GM19351 (cell line): ENCODE measurements at regions not wholly inside any gene's neighbourhood (a gene's known extent, or its start where the extent isn't known, plus 50 kb on each side); places are given as distances from the start of the nearest gene placed in this dataset.

ENCODE experiments used
- ATAC-seq: cut with Tn5 transposase; IDR thresholded peaks from one replicate; pipeline ENCODE4 v1.9.1; 2021; ENCODE audit warnings: mild to moderate bottlenecking, moderate library complexity; ENCODE audit not compliant: unreplicated experiment

DNA sequence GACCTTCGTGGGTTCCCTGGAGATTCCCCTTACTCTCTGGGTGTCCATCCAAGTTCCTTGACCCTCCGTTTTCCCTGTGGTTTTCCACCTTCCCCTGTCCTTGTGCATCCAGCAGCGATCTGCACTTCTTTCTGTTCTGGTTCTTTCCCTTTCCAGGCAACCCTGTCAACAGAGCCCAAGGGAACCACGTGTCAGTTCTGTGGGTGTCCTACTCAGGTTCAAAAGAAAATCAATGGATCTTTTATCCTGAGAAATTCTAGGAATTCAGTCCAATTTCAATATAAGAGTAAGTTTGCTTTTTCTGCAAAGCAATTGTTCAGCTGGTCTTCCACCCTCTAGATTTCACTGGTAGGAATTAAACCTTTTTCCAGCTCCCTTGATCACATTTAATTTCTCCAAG is 1394.8 kb upstream of the SLC10A2 start:
- ATAC-seq: no peak

DNA sequence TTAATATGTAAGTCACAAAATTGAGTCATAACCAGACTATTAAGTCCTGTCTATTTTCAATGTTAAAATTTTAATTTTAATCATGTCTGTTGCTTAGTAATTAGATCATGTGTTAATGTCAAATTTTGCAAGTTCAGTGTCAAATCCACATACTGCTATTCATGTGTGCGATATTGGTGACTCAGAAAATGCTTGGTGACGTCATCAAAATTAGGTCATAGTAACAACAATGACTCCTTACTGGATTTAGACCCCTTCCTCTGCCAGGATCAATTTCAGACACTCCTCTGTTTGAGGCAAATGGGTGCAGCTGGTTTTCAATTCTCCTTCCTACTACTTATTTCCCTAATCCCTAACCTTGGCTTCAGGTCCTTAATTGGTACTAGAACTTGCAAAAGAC is 1394.3 kb upstream of the SLC10A2 start:
- no peak for ATAC-seq

DNA sequence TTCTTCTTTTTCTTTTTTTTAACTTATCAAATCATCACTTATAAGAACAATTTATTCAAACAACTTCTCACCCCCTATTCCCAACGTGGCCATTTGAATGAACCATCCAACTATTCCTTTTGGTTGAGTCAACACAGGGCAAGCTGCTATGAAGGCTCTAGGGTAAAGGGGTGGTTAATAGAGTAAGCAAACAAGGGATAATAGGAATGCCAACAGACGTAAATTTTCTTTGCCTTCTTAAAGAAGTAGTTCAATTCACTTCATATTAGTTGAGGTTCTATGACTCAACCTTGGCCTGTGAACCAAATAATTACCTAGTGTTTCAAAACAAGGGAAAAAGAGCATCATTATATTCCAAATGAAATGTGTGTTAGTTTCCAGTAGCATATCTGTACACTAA is 1383.8 kb upstream of the SLC10A2 start:
- ATAC-seq: no peak

DNA sequence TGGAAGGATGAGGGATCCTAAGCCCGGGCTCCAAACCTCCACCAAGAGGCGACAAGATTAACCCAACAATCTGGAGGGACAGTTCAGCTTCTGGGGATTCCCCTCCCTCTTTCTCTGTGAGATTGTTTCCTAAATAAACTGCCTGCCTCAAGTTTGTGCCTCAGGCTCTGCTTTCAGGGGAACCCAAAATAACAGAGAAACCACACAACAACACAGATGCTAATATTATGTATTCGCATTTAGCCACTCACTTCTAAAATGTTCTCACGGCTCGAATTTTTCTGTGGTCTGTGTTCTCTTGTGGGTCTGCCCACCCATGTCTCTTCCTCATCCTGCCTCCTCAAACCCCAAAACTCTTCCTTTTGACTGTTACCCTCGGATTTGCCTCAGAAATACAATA is 1381.1 kb upstream of the SLC10A2 start:
- no peak for ATAC-seq

DNA sequence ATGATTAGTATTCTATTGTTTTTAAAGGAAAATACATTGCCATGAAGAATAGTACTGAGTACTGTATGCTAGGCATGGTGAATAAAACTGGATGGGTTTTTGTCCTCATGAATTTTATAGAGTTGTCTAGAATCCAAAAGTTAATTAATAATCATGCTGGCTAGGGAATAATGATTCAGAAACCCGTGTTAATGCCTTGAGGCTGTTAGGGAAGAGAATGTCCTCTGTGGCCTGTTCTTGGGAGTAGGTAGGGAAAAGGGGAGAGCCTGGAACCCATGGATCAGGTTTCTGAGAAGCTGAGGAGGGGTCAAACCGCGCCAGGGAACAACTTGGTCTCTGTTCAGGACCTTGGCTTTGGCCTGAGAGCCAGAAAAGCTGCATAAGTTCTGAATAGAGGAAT is 1376.3 kb upstream of the SLC10A2 start:
- ATAC-seq: no peak

DNA sequence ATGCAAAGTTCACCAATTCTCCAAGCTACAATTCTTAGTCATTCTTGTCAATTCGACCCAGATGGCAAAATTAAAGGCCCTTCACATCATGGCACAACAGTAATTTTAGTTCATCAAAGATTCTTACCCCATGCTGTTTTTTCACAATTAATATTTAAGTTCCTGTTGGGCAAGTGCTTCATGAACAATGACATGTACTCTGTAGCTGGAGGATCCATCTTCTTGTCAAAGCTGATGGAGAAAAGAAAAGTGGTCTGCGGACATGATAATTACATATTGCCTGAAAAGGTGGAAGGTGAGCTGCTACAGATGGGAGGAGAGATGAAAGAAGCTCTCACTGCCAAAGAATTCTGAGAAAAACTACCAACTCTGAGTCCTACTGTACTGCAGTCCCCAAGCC is 1370.3 kb upstream of the SLC10A2 start:
- ATAC-seq: no peak

DNA sequence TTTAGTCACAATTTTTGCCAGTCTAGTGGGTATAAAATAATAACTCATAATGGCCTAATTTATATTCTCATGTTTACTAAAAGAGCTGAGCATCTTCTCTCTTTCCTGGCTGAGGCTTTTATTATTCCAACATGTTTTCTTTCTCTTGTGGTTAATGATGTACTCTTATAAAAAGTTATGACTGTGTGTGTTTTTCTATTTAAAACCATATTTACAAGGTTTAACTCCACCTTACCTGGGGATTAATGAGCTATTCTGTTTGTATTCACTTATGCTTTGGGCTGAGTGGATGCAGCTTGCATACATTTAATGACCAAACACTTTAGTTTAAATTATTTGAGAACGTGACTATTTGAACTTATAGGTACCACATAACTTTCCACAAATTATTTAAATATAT is 1365.7 kb upstream of the SLC10A2 start:
- ATAC-seq: no peak

DNA sequence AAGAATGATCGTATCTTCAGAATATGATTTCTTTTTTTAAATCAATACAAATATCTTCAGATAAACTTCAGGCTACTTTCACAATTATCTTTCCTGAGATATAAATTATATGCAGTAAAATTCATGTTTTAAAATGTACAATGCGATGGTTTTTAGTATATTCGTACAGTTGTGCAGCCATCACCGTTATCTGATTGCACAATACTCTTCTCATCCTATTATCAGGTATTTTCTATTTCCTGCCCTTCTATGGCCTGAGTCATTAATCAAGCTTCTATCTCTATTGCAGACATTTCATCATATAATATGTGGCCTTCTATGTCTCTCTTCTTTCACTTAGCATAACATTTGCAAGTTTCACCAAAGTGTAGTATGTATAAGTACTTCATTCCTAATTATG is 1360.2 kb upstream of the SLC10A2 start:
- no peak for ATAC-seq

DNA sequence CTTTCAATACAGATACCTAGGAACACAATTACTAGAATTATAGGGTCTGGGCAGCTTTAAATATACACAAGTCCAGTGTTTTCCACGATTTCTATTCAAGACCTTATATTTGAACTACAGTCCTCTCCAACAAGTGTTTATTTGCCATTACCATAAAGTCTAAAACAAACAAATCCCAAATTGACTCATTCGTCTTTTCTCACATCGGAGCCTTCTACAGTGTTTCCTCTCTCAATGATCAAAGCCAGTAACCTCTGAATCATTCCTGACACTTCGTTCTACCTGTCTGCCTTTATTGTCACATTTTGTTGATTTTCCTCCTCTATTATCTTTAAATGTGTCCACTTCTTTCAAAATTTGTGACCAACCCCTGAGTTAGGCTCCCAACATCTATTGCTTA is 1356.5 kb upstream of the SLC10A2 start:
- no peak for ATAC-seq

DNA sequence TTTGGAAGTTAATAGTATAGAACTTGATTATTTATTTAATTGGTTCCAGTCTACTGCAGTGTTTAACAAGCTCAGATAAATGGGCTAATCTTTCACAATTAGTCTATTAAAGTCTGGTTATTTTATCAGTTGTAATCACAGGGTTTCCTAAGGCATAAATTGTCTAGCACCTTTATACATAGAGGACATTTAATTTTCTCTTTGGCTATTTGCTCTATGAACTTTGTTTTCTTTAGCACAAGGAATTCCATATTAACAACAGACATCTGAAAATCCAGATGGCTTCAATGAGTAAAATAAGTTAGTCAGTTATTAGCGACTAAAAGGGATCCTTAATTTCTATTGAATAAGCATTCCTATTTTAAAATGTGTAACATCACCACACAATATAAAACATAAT is 1350.8 kb upstream of the SLC10A2 start:
- no peak for ATAC-seq

DNA sequence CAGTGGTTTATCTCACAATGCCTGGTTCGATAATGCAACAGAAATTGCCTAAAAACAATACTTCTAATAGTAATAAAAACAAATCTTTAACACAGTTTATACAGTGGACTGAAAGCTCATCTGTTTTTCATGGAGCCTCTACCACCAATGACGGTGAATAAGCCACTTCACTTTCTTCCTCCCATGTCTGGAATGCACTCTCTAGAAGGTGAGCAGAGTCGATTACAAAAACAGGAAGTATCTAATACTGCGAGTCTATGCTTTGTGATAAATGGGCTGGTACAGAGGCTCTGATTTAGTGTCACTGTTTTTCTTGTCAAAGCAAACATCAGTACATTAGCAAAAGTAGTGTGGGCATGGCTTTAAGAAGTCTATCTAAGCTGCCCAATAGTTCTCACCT is 1348.6 kb upstream of the SLC10A2 start:
- no peak for ATAC-seq

DNA sequence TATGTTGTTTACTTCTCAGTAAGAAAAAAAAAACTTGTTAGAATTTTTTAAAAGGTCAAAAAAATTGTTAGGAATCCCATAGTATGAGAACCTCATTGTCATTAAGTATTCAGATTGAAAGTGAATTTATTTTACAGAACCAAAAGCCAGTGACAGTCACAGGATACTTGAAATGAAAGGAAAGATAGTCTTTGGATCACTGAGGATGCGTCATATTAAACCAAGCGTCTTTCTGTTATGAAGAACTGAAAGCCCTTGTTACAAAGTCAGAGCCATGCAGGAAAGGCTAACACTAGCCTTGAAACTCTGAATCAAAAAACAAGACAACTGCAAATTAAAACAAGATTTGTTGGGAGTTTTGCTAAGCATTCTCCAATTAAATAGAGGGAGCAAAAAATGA is 1348.0 kb upstream of the SLC10A2 start:
- ATAC-seq: no peak

DNA sequence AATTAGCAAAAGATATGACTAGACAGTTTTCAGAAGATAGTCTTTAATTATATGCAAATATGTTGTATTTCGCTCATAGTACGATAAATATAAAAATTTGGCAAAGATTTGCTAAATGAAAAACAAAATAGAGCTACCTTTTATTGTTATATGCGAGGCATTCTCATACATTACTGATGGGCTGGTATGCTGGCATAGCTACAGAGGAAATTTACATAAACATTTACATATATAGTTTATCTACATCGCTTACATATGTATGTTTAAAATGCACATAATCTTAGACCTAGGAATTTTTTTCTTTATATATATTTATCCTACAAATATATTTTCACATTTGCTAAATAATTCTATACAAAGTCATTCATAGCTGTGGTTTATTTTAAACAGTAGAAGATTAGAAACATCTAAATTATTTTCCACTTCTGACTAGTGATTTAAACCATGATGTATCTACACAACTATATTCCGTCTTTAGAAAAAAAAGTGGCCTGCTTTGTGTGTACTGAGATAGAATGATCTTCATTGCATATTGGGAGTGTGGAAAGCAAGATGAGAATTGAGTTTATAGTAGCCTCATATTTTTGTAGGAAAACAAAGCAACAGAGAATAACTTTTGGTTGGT is 1345.0 kb upstream of the SLC10A2 start:
- no peak for ATAC-seq

DNA sequence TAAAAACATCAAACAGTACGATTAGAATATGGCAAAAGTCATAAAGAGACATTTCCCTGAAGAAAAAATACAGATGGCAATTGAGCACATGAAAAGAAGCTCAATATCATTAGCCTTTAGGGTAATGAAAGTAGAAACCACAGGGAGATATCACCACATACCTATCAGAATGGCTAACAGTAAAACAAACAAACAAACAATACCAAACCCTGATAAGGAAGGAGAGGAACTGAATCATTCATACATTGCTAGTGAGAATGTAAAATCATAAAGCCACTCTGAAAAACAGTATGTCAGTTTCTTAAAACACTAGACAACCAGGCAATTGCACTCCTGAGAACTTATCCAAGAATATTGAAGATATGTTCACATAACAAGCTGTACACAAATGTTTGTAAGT is 1342.5 kb upstream of the SLC10A2 start:
- no peak for ATAC-seq

DNA sequence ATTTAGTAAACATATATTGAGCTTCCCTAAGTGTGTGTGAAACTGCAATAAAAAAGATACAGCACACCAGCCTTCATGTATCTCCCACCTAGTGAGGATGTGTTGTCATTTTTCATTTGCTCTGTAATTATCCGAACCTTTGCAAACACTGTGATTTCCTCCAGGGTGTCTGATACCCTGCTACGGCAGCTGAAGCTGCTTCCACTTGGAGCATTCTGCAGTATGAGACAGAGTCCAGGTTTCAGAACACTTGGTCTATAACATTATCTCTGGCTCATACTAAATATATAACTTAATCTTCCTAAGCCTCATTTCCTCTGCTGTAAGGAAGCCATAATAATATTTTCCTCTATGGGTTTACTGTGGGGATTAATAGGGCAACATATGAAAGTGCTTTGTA is 1338.1 kb upstream of the SLC10A2 start:
- no peak for ATAC-seq

DNA sequence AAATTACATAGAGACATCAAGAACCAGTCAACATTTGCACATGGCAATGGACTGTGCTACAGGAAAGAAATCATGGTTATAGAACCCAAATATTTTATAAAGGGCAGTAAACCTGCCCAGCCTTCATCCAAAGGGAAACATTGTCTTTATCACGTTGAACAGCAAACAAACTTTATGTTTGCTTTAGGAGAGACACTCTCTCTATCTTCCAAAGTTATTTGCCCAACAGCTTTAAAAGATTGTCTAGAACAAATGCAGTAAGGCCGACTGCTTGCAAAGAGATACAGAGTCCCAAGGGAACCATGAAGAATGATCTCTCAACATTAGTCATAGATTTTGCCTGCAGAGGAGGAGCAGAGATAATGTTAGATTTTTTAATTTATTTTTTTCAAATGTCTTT is 1323.5 kb upstream of the SLC10A2 start:
- ATAC-seq: no peak

DNA sequence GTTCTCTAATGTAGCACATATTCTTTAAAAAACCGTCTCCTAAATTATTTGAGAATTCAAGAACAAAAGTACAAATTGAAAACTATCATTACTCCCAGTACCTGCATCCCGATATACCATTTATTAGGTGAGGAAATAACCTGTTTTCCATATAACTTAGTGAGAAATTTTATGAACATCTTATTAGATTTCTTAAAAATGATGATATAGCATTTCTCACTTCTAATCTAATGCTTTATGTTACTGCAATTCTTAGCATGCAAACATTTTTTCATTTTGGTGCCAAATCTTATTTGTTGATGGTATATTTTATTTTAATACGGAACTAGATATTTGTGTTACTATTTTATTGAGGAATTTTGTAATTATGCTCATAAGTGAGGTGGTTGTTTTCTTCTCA is 1321.3 kb upstream of the SLC10A2 start:
- no peak for ATAC-seq

DNA sequence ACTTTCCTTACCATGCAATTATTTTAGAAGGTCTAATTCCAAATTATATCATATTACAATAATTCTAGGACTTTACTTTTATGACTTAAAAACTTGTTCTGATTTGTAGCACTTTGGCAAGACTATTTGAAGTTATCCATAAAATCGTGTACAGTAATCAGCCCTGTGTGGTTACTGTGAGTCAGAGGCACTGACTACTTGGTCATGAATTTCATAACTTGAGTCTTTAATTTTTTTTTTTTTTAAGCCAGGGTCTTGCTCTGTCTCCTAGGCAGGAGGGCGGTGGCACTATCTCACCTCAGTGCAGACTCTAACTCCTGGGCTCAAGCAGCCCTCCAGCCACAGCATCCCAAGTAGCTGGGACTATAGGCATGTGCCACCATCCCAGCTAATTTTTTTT is 1319.2 kb upstream of the SLC10A2 start:
- ATAC-seq: no peak

DNA sequence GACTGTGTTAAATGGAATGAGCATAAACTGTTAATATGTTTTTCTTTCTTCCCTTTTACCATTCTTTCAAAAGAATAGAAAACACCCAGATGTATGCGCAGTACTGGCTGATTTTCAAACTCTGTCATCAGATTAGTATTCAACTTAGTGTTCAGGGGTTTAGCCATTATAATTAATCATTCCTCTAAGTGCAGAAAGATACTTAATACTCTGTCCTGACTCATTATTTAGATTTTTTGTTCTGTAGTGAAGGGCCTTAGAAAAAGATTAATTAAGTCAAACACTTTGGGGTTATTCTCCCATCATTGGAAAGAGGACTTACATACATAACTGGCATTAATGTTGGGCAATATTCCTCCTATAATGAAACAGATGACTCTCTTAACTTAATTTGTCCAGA is 1316.7 kb upstream of the SLC10A2 start:
- ATAC-seq: no peak

DNA sequence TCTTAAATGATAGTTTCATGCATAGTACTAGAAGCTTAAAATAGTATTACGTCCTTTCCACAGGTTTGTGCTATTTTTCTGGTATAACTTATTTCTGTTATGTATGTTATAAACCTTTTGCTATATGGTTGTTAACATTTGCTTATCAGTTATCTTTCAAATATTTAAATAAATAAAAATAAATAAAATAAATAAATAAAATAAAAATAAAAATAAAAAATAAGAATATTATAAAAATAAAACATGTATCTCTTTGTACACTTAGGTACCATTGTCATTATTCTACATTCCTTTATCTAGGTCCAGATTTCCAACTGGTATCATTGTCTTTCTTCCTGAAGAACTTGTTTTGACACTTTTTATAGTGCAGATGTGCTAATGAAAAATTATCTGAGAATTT is 1310.4 kb upstream of the SLC10A2 start:
- no peak for ATAC-seq

DNA sequence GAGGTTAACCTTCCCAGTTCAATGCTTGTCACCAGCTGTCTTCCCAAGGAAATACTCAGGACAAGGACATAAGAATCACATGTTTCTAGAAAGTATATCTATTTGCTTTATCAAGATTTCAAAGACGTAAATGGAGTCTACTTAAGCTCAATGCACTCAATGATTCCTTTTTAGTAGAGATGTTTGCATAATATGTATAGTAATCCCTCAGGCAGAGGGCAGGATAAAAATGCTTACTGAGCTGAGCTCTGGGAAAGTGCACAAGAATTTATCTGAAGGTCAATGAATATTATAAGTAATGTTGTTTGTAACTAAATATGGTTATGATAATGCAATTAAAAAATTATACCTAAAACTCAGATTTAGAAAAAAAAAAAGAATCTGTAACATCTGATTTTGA is 1309.4 kb upstream of the SLC10A2 start:
- no peak for ATAC-seq

DNA sequence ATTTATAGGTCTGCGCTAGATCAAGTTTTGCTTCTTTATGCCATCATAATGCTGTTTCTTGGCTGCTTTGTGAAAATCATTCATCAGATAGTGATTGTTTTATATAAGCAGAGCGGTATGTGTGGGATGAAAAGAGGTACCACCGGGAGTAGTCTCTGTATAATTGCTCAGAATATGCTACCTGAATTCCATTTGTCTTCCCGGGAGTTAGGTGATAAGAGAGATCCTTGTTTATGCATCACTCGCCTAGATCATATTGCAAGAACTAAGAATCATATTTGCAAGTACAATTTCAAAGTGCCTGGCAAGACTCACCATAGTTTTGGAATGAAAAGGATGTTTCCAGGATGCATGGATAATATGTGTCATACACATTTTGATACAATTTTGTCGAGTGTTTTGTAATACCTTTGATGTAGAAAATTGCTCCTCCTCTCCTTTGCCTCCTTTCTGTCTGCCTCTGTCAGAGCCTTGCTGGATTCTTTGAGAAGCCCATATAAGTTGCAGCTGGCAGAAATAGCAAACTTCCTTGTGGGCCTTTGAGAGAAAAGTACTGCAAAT is 1306.0 kb upstream of the SLC10A2 start:
- ATAC-seq: no peak

DNA sequence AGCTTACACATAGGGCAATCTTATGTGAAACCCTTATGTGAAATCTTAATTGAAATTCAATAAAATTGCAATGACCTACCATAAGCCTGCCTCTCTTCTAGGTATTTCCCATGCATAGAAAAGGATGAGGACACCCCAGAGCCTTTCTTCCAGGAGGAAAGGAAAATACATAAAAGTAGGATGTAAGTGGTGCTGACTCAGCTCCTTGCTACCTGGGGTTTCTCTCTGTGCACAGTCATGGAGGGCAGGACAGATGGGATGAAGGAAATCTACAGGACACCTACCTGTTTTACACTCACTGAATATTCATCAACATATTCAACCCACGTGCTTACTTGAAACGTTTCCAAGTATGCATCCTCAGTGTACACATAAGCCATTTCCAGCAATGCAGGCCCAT is 1299.2 kb upstream of the SLC10A2 start:
- ATAC-seq: no peak
